T-cell (primary cell): ENCODE measurements at regions not wholly inside any gene's neighbourhood (a gene's known extent, or its start where the extent isn't known, plus 50 kb on each side); places are given as distances from the start of the nearest gene placed in this dataset.

ENCODE experiments used
- ATAC-seq, 4 experiments: fragments of 200-7000 bp in 3 of 4; fragments of 150-1000 bp in 1 of 4; cut with Tn5 transposase; replicated peaks in 1 of 4; 1 replicate in 3 of 4; 2 replicates in 1 of 4; pipeline ENCODE4 v1.10.0; 2021; ENCODE audit warnings: moderate library complexity in 3 of 4, mild to moderate bottlenecking in 2 of 4, moderate number of reproducible peaks in 1 of 4
- CTCF ChIA-PET, 2 donors: fragments of 300-600 bp; sonication (Branson Sonifier 250); formaldehyde crosslinking; loops; one replicate each; lab custom pipeline; 2022; ENCODE audit warnings: antibody characterized with exemption in 2 of 2; lab: Charles Lee
- POLR2A ChIA-PET, 2 donors: fragments of 300-600 bp; sonication (Branson Sonifier 250); formaldehyde crosslinking; loops; one replicate each; lab custom pipeline; 2022; ENCODE audit warnings: antibody characterized with exemption in 2 of 2; lab: Charles Lee
- DNase-seq, 35 experiments: peaks; one replicate each; pipeline versions ENCODE4 v3.0.0 to v3.0.0-alpha.2; 2013 to 2023
- H3K27ac ChIP-seq: one replicate; pipeline ENCODE4 v1.5.1; 2013; ENCODE audit warnings: low read length
- H3K27me3 ChIP-seq, 2 experiments: replicated peaks in 1 of 2; 1 replicate in 1 of 2; 2 replicates in 1 of 2; pipeline versions ENCODE4 v1.6.1 to v1.7.0; 2013; ENCODE audit warnings: low read length in 1 of 2, mixed read lengths in 1 of 2; ENCODE audit not compliant: control insufficient read depth in 2 of 2, insufficient read depth in 2 of 2; ENCODE audit errors: extremely low read depth in 1 of 2
- H3K36me3 ChIP-seq, 2 donors: 1 replicate in 1 of 2; 2 replicates in 1 of 2; pipeline versions ENCODE4 v1.6.1 to v1.7.0; 2013; ENCODE audit warnings: low read length in 1 of 2; ENCODE audit not compliant: control insufficient read depth in 2 of 2, insufficient read depth in 1 of 2; ENCODE audit errors: extremely low read depth in 1 of 2
- H3K4me1 ChIP-seq, 2 experiments: 1 replicate in 1 of 2; 2 replicates in 1 of 2; pipeline versions ENCODE4 v1.6.1 to v1.7.0; 2013; ENCODE audit warnings: low read length in 2 of 2, mixed read lengths in 1 of 2; ENCODE audit not compliant: insufficient read depth in 2 of 2, control insufficient read depth in 1 of 2; ENCODE audit errors: extremely low read depth in 1 of 2
- H3K4me3 ChIP-seq, 2 donors: 1 replicate in 1 of 2; 2 replicates in 1 of 2; pipeline versions ENCODE4 v1.5.1 to v1.7.0; 2013; ENCODE audit warnings: mild to moderate bottlenecking in 2 of 2, low read length in 1 of 2, moderate library complexity in 1 of 2; ENCODE audit not compliant: control insufficient read depth in 1 of 2; ENCODE audit errors: extremely low read depth in 1 of 2
- H3K9me3 ChIP-seq: 2 replicates; pipeline ENCODE4 v1.7.0; 2013
- H3K27ac Mint-ChIP-seq, 2 donors: one replicate each; pipeline ENCODE4 v1.8.0; 2020 to 2021; ENCODE audit warnings: mild to moderate bottlenecking in 2 of 2, mixed read lengths in 2 of 2
- H3K27me3 Mint-ChIP-seq, 2 donors: one replicate each; pipeline ENCODE4 v1.8.0; 2021 to 2022; ENCODE audit warnings: mixed read lengths in 2 of 2
- H3K36me3 Mint-ChIP-seq: one replicate; pipeline ENCODE4 v1.8.0; 2021; ENCODE audit warnings: mixed read lengths
- H3K4me1 Mint-ChIP-seq, 3 donors: one replicate each; pipeline ENCODE4 v1.8.0; 2020 to 2022; ENCODE audit warnings: mixed read lengths in 3 of 3, mild to moderate bottlenecking in 1 of 3
- H3K4me3 Mint-ChIP-seq, 3 donors: one replicate each; pipeline ENCODE4 v1.8.0; 2020 to 2022; ENCODE audit warnings: mild to moderate bottlenecking in 3 of 3, mixed read lengths in 3 of 3, moderate library complexity in 3 of 3
- H3K9me3 Mint-ChIP-seq, 3 donors: one replicate each; pipeline ENCODE4 v1.8.0; 2020 to 2022; ENCODE audit warnings: mixed read lengths in 3 of 3
- WGBS: methylation state at CpG from one replicate; pipeline ENCODE4 v1.1.5; 2013; ENCODE audit warnings: missing lambda C conversion rate; ENCODE audit not compliant: insufficient coverage; 5-methylcytosine and 5-hydroxymethylcytosine counted together

- DNase-seq (no peak), ATAC-seq (no peak)
- peaks cover 2 to 3% of the 10 kb centered on the region in 2 experiments for H3K4me1 ChIP-seq
- Mint-ChIP-seq H3K9me3 (no peaks in the 10 kb centered on the region), H3K36me3 (no peaks in the 10 kb centered on the region), H3K27ac (no peak overlapping the region), H3K4me1 (peaks cover 14 to 49% (median 31%) of the 10 kb centered on the region in 3 donors), H3K4me3 (no peak overlapping the region), H3K27me3 (no peaks in the 10 kb centered on the region)
- H3K9me3 ChIP-seq: no peaks in the 10 kb centered on the region
- H3K27me3 ChIP-seq: no peaks in the 10 kb centered on the region
- WGBS: 86% methylated on average over 5 of the region's 7 CpGs
- no peak overlapping the region for H3K27ac ChIP-seq
- H3K4me3 ChIP-seq: no peak overlapping the region
- H3K36me3 ChIP-seq: no peaks in the 10 kb centered on the region
- ChIA-PET POLR2A (no interaction called here), CTCF (interaction anchor here in 1 of 2 donors (1.7 kb wide), 1 partner anchor 47 kb away, joined by 6 read pairs; no protein-coding TSS in a partner anchor)
Observed at GRCh38 chr6:143621876-143622605, 55.7 kb upstream of the PHACTR2 start.

- no peaks in the 10 kb centered on the region for H3K27me3 ChIP-seq
- H3K9me3 Mint-ChIP-seq: no peaks in the 10 kb centered on the region
- H3K27ac Mint-ChIP-seq: no peak overlapping the region
- no peaks in the 10 kb centered on the region for H3K9me3 ChIP-seq
- H3K4me1 ChIP-seq: peaks cover 2 to 3% of the 10 kb centered on the region in 2 experiments
- peaks cover 3% of the 10 kb centered on the region for H3K36me3 Mint-ChIP-seq
- H3K36me3 ChIP-seq: no peaks in the 10 kb centered on the region
- no peak overlapping the region for H3K4me3 Mint-ChIP-seq
- CTCF ChIA-PET: interaction anchor here in 1 of 2 donors (1.7 kb wide), 1 partner anchor 46 kb away, joined by 6 read pairs; no protein-coding TSS in a partner anchor
- DNase-seq (no peak), ATAC-seq (no peak)
- H3K4me1 Mint-ChIP-seq: peaks cover 14 to 49% (median 30%) of the 10 kb centered on the region in 3 donors
- no peaks in the 10 kb centered on the region for H3K27me3 Mint-ChIP-seq
- 91% methylated on average over 1 of the region's 8 CpGs for WGBS
- H3K27ac ChIP-seq: no peak overlapping the region
- POLR2A ChIA-PET: no interaction called here
- H3K4me3 ChIP-seq: no peak overlapping the region
Observed at GRCh38 chr6:143621159-143621873, 56.4 kb upstream of the PHACTR2 start.

- 100% methylated on average over 1 of the region's 3 CpGs for WGBS
- H3K36me3 Mint-ChIP-seq: peaks cover 3% of the 10 kb centered on the region
- no peaks in the 10 kb centered on the region for H3K27me3 ChIP-seq
- H3K4me3 ChIP-seq: no peak overlapping the region
- no peak overlapping the region for H3K27ac ChIP-seq
- no peaks in the 10 kb centered on the region for H3K9me3 Mint-ChIP-seq
- no peaks in the 10 kb centered on the region for H3K36me3 ChIP-seq
- no peaks in the 10 kb centered on the region for H3K4me1 ChIP-seq
- H3K27me3 Mint-ChIP-seq: no peaks in the 10 kb centered on the region
- ATAC-seq (no peak), DNase-seq (no peak)
- peaks cover 7 to 45% (median 24%) of the 10 kb centered on the region in 3 donors for H3K4me1 Mint-ChIP-seq
- H3K4me3 Mint-ChIP-seq: no peak overlapping the region
- H3K9me3 ChIP-seq: no peaks in the 10 kb centered on the region
- CTCF ChIA-PET: interaction anchor here in 1 of 2 donors (1.7 kb wide), 1 partner anchor 45 kb away, joined by 6 read pairs; no protein-coding TSS in a partner anchor
- POLR2A ChIA-PET: no interaction called here
- no peak overlapping the region for H3K27ac Mint-ChIP-seq
Observed at GRCh38 chr6:143620447-143620846, 57.3 kb upstream of the PHACTR2 start.

- no peak for ATAC-seq
- Mint-ChIP-seq H3K27ac (no peak overlapping the region), H3K36me3 (peaks cover 3% of the 10 kb centered on the region), H3K9me3 (no peaks in the 10 kb centered on the region), H3K4me3 (no peak overlapping the region), H3K4me1 (peaks cover 5 to 47% (median 26%) of the 10 kb centered on the region in 3 donors), H3K27me3 (no peaks in the 10 kb centered on the region)
- POLR2A ChIA-PET: no interaction called here
- Histone ChIP-seq H3K27ac (no peak overlapping the region), H3K9me3 (no peaks in the 10 kb centered on the region), H3K36me3 (no peaks in the 10 kb centered on the region), H3K27me3 (no peaks in the 10 kb centered on the region), H3K4me1 (no peaks in the 10 kb centered on the region), H3K4me3 (no peak overlapping the region)
- 90% methylated on average over 2 of the region's 8 CpGs for WGBS
- CTCF ChIA-PET: interaction anchor here in 1 of 2 donors (0.6 kb wide), 1 partner anchor 1146 kb away, joined by 3 read pairs; no protein-coding TSS in a partner anchor
- DNase-seq: no peak
Observed at GRCh38 chr6:143619824-143620401, 57.9 kb upstream of the PHACTR2 start.

GRCh38 chr6:143616741-143617140 is 61.0 kb upstream of the PHACTR2 start:
- WGBS: 49% methylated on average over 6 of the region's 7 CpGs
- ChIA-PET CTCF (interaction anchor here in 1 of 2 donors (1.0 kb wide), 1 partner anchor 43 kb away, joined by 3 read pairs; no protein-coding TSS in a partner anchor), POLR2A (interaction anchor here in 1 of 2 donors (0.6 kb wide), 1 partner anchor 89 kb away, joined by 3 read pairs; no protein-coding TSS in a partner anchor)
- peaks cover 11 to 53% (median 35%) of the 10 kb centered on the region in 3 donors for H3K4me1 Mint-ChIP-seq
- no peaks in the 10 kb centered on the region for H3K36me3 ChIP-seq
- no peak overlapping the region for H3K27ac ChIP-seq
- no peak overlapping the region for H3K4me3 Mint-ChIP-seq
- no peak for ATAC-seq
- no peaks in the 10 kb centered on the region for H3K9me3 ChIP-seq
- H3K27ac Mint-ChIP-seq: no peak overlapping the region
- H3K27me3 Mint-ChIP-seq: no peaks in the 10 kb centered on the region
- H3K27me3 ChIP-seq: no peaks in the 10 kb centered on the region
- H3K4me1 ChIP-seq: peaks cover 0 to 6% of the 10 kb centered on the region in 2 experiments
- peaks cover 4% of the 10 kb centered on the region for H3K36me3 Mint-ChIP-seq
- no peak for DNase-seq
- H3K4me3 ChIP-seq: no peak overlapping the region
- H3K9me3 Mint-ChIP-seq: no peaks in the 10 kb centered on the region

GRCh38 chr6:143615785-143616184 is 62.0 kb upstream of the PHACTR2 start:
- CTCF ChIA-PET: no interaction called here
- Mint-ChIP-seq H3K27ac (no peak overlapping the region), H3K36me3 (peaks cover 8% of the 10 kb centered on the region), H3K4me3 (no peak overlapping the region), H3K4me1 (peaks cover 15 to 51% (median 39%) of the 10 kb centered on the region in 3 donors), H3K27me3 (no peaks in the 10 kb centered on the region), H3K9me3 (no peaks in the 10 kb centered on the region)
- DNase-seq: no peak
- Histone ChIP-seq H3K27ac (no peak overlapping the region), H3K9me3 (no peaks in the 10 kb centered on the region), H3K27me3 (no peaks in the 10 kb centered on the region), H3K4me3 (no peak overlapping the region), H3K4me1 (peaks cover 0 to 6% of the 10 kb centered on the region in 2 experiments), H3K36me3 (no peaks in the 10 kb centered on the region)
- WGBS: 80% methylated on average over 1 of the region's 1 CpG
- no peak for ATAC-seq
- POLR2A ChIA-PET: no interaction called here
